CD4-positive, alpha-beta T cell (primary cell): ENCODE measurements at regions not wholly inside any gene's neighbourhood (a gene's known extent, or its start where the extent isn't known, plus 50 kb on each side); places are given as distances from the start of the nearest gene placed in this dataset.

Source experiments
- ATAC-seq: fragments of 200-7000 bp; cut with Tn5 transposase; one replicate; pipeline ENCODE4 v1.10.0; 2022; ENCODE audit warnings: mild to moderate bottlenecking; ENCODE audit not compliant: poor library complexity
- CTCF ChIA-PET: fragments of 350-600 bp; sonication (Branson Sonifier 250); formaldehyde crosslinking; loops from one replicate; lab custom pipeline; 2021; ENCODE audit warnings: antibody characterized with exemption, inconsistent platforms; lab: Charles Lee
- POLR2A ChIA-PET: fragments of 350-600 bp; sonication (Branson Sonifier 250); formaldehyde crosslinking; loops from one replicate; lab custom pipeline; 2021; ENCODE audit warnings: antibody characterized with exemption, inconsistent platforms; lab: Charles Lee
- DNase-seq, 14 experiments: peaks; one replicate each; pipeline ENCODE4 v3.0.0-alpha.2; 2013 to 2020; ENCODE audit warnings: mixed read lengths in 2 of 14
- H3K27ac ChIP-seq, 2 donors: one replicate each; pipeline versions ENCODE4 v1.5.1 to v1.7.0; 2013; ENCODE audit warnings: low read length in 2 of 2, low read depth in 1 of 2, mild to moderate bottlenecking in 1 of 2
- H3K27me3 ChIP-seq, 2 experiments: 1 replicate in 1 of 2; 2 replicates in 1 of 2; pipeline versions ENCODE4 v1.6.1 to v1.7.0; 2013; ENCODE audit warnings: low read length in 2 of 2, control low read depth in 1 of 2, mild to moderate bottlenecking in 1 of 2, moderate library complexity in 1 of 2; ENCODE audit not compliant: insufficient read depth in 2 of 2, control insufficient read depth in 1 of 2
- H3K36me3 ChIP-seq: one replicate; pipeline ENCODE4 v1.6.1; 2013; ENCODE audit warnings: low read length, control low read depth; ENCODE audit not compliant: insufficient read depth
- H3K4me1 ChIP-seq: one replicate; pipeline ENCODE4 v1.6.1; 2013; ENCODE audit warnings: low read length, control low read depth; ENCODE audit not compliant: insufficient read depth
- H3K4me3 ChIP-seq: one replicate; pipeline ENCODE4 v1.5.1; 2013; ENCODE audit warnings: mild to moderate bottlenecking, low read length, moderate library complexity
- H3K9me3 ChIP-seq, 2 experiments: 1 replicate in 1 of 2; 2 replicates in 1 of 2; pipeline versions ENCODE4 v1.6.1 to v1.7.0; 2013; ENCODE audit warnings: low read length in 2 of 2, mild to moderate bottlenecking in 2 of 2, control low read depth in 1 of 2, moderate library complexity in 1 of 2; ENCODE audit not compliant: control insufficient read depth in 1 of 2, insufficient read depth in 1 of 2
- H3K27ac Mint-ChIP-seq: one replicate; pipeline ENCODE4 v1.8.0; 2020; ENCODE audit warnings: mixed read lengths
- H3K27me3 Mint-ChIP-seq: one replicate; pipeline ENCODE4 v1.8.0; 2021; ENCODE audit warnings: mixed read lengths
- H3K36me3 Mint-ChIP-seq: one replicate; pipeline ENCODE4 v1.8.0; 2021; ENCODE audit warnings: low read depth, mixed read lengths
- H3K4me1 Mint-ChIP-seq: one replicate; pipeline ENCODE4 v1.8.0; 2021; ENCODE audit warnings: low read depth, mixed read lengths
- H3K4me3 Mint-ChIP-seq: one replicate; pipeline ENCODE4 v1.8.0; 2020; ENCODE audit warnings: mild to moderate bottlenecking, mixed read lengths
- H3K9me3 Mint-ChIP-seq: one replicate; pipeline ENCODE4 v1.8.0; 2020; ENCODE audit warnings: mixed read lengths
- intact Hi-C, 2 experiments: fragments of 100-400 bp; cut with DNase I in 1 of 2; cut with micrococcal nuclease in 1 of 2; formaldehyde crosslinking; loops; one replicate each; pipeline versions ENCODE4 v1.15.1 to v1.9.0; 2023 to 2025; cut with DNase I, micrococcal nuclease
- TF ChIP-seq, protein P1 (sequence below): fragments of 200-600 bp; IDR thresholded peaks from one replicate; pipeline ENCODE4 v1.8.0; 2022; ENCODE audit warnings: antibody characterized with exemption, mild to moderate bottlenecking

DNA sequence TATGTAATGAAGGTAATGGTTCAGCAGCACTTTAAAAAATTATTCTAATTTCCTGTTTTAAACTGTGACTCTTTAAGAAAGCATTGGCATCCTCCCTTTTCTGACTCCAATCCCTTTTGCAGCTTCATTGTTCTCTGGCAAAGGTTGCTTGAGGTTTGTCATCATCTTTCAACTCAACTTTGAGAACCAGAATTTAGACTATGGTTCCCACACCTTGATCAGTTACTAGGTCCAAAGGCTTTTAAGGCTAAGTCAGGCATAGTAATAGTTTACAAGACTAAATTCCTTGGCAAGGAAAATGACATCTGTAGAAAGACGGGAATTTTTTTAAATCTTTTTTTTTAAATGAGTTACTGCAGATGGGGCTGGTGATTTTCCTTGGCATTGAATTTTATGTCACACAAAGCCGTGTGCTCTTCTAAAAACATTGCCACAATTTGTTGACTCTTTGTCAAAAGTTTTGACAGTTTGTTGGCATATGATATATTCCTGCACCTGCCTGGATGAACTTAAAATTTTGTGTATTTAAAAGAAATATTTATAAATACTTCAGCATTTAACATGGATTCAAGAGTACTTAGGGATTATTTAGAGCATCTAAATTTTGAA, 451.0 kb downstream of the MEIS1 start:
- H3K4me1 ChIP-seq = no peaks in the 10 kb centered on the region
- ChIA-PET POLR2A (no interaction called here), CTCF (no interaction called here)
- no peaks in the 10 kb centered on the region for H3K27me3 ChIP-seq
- H3K27me3 Mint-ChIP-seq = no peaks in the 10 kb centered on the region
- no peak overlapping the region for H3K4me3 ChIP-seq
- DNase-seq (no peak), ATAC-seq (no peak)
- H3K36me3 Mint-ChIP-seq = no peaks in the 10 kb centered on the region
- intact Hi-C loops = no loop called here
- TF ChIP-seq, protein P1, sequence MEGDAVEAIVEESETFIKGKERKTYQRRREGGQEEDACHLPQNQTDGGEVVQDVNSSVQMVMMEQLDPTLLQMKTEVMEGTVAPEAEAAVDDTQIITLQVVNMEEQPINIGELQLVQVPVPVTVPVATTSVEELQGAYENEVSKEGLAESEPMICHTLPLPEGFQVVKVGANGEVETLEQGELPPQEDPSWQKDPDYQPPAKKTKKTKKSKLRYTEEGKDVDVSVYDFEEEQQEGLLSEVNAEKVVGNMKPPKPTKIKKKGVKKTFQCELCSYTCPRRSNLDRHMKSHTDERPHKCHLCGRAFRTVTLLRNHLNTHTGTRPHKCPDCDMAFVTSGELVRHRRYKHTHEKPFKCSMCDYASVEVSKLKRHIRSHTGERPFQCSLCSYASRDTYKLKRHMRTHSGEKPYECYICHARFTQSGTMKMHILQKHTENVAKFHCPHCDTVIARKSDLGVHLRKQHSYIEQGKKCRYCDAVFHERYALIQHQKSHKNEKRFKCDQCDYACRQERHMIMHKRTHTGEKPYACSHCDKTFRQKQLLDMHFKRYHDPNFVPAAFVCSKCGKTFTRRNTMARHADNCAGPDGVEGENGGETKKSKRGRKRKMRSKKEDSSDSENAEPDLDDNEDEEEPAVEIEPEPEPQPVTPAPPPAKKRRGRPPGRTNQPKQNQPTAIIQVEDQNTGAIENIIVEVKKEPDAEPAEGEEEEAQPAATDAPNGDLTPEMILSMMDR = no peak
- H3K36me3 ChIP-seq = no peaks in the 10 kb centered on the region
- peaks cover 2% of the 10 kb centered on the region for H3K9me3 Mint-ChIP-seq
- H3K4me1 Mint-ChIP-seq = no peaks in the 10 kb centered on the region
- peaks cover 0 to 4% of the 10 kb centered on the region in 2 experiments for H3K9me3 ChIP-seq
- no peak overlapping the region for H3K4me3 Mint-ChIP-seq
- H3K27ac ChIP-seq = no peak overlapping the region
- H3K27ac Mint-ChIP-seq = no peak overlapping the region

DNA sequence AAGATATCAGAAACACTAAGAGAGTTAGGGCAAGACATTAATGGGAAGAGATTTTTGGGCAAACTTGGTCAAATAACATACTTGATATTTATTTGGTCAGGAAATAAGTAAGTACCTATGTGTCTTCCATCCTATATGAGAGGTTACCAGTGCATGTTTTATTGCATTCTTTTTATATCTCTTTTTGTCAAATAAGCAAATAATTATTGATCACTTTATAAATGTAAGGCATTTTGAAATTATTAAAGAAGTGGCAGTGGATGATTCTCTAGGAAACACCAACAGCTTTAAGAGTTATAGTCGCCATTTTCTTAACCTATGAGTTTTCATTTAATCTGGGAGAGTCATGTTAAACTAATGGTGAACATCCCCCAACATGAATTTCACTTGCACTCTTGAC, 453.3 kb downstream of the MEIS1 start:
- no peak overlapping the region for H3K4me3 ChIP-seq
- Mint-ChIP-seq H3K4me3 (no peak overlapping the region), H3K27me3 (no peaks in the 10 kb centered on the region), H3K36me3 (no peaks in the 10 kb centered on the region), H3K27ac (no peak overlapping the region), H3K9me3 (peaks cover 2% of the 10 kb centered on the region), H3K4me1 (no peaks in the 10 kb centered on the region)
- ChIA-PET POLR2A (no interaction called here), CTCF (no interaction called here)
- no peaks in the 10 kb centered on the region for H3K4me1 ChIP-seq
- no peaks in the 10 kb centered on the region for H3K36me3 ChIP-seq
- H3K27ac ChIP-seq = no peak overlapping the region
- no peak for DNase-seq
- no peak for ATAC-seq
- TF ChIP-seq, protein P1 = no peak
- intact Hi-C loops = no loop called here
- peaks cover 0 to 4% of the 10 kb centered on the region in 2 experiments for H3K9me3 ChIP-seq
- H3K27me3 ChIP-seq = no peaks in the 10 kb centered on the region

DNA sequence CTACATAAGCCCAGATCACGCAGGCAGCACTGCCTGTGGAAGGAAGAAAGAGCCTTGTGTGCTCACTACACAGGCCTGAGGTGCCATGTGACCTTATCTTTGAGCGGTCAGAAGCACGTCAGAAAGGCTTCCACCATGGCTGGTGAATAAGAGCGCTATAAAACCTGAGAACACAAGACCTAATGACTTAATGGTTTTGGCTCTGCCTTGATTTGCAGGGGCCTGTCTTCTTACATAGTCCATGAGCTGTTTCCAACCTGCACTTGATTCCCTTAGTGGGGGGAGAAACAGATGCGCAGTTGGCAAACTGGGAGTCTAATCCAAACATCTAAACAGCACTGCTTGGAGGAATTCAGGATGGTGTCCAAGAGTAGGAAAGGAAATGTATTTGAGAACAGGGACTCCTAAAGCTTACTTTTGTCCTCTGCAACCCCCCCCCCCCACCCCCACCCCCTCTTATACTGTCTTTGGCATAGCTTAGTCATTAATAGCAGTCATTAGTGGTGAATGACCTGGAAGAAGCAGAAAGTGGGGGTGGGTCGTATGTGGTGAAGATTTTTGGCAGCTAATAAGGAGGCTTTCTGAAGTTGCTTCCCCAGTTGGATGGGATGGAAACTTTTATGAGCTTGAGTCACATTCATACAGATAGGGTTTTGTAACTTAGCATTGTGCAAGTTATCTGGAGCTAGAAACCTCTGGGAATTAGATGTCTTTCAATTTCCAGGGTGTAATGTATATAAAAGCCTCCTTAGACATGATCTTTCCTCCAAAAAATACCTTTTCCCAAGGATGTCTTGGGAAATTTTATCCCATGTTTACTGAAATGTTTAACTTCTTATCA, 454.1 kb downstream of the MEIS1 start:
- TF ChIP-seq, protein P1 = no peak
- Mint-ChIP-seq H3K9me3 (peaks cover 2% of the 10 kb centered on the region), H3K36me3 (no peaks in the 10 kb centered on the region), H3K27me3 (no peaks in the 10 kb centered on the region), H3K4me1 (no peaks in the 10 kb centered on the region), H3K27ac (no peak overlapping the region), H3K4me3 (no peak overlapping the region)
- CTCF ChIA-PET = no interaction called here
- ATAC-seq (no peak), DNase-seq (no peak)
- no peak overlapping the region for H3K4me3 ChIP-seq
- no peak overlapping the region for H3K27ac ChIP-seq
- POLR2A ChIA-PET = no interaction called here
- H3K27me3 ChIP-seq = no peaks in the 10 kb centered on the region
- intact Hi-C loops = no loop called here
- H3K4me1 ChIP-seq = no peaks in the 10 kb centered on the region
- H3K9me3 ChIP-seq = peaks cover 0 to 4% of the 10 kb centered on the region in 2 experiments
- no peaks in the 10 kb centered on the region for H3K36me3 ChIP-seq
